ENCODE measurements at regions not wholly inside any gene's neighbourhood (a gene's known extent, or its start where the extent isn't known, plus 50 kb on each side); places are given as distances from the start of the nearest gene placed in this dataset.

- ChIA-PET POLR2A (no interaction called here), CTCF (no interaction called here)
- Histone ChIP-seq H3K4me1 (ENCODE audit: control insufficient read depth, insufficient read depth, low read length) (peaks cover 33% of the 10 kb centered on the region), H3K9me3 (ENCODE audit: control insufficient read depth, insufficient read depth, low read depth, low read length) (no peaks in the 10 kb centered on the region), H3K36me3 (ENCODE audit: control insufficient read depth, insufficient read depth, low read length) (no peaks in the 10 kb centered on the region), H3K27me3 (ENCODE audit: control insufficient read depth, insufficient read depth, low read length) (no peaks in the 10 kb centered on the region), H3K4me3 (ENCODE audit: low read depth in 2 of 2, low read length in 2 of 2) (no peak overlapping the region), H3K27ac (ENCODE audit: low read length) (peak overlapping the region; percentile 96)
- no TSS peak for BruUV-seq (replicated peaks)
- in situ Hi-C loops (cut with HindIII; ENCODE audit: low pct_unique_long_range_greater_than_20kb, low sequenced_read_pairs) (no loop called here), intact Hi-C loops (cut with micrococcal nuclease; ENCODE audit: unreplicated experiment) (no loop called here)
- ATAC-seq (peak; percentile 64), DNase-seq (ENCODE audit: low read depth, low spot score) (no peak)
- TF ChIP-seq POLR2AphosphoS5 (IDR thresholded peaks at IDR 0.05; ENCODE audit: low read depth, low read length) (no peak), TCF7L2 (IDR thresholded peaks at IDR 0.05; ENCODE audit: low read depth, low read length) (no peak), CTCF (IDR thresholded peaks at IDR 0.05) (no peak), REST (IDR thresholded peaks at IDR 0.05; ENCODE audit: insufficient read depth in 1 of 2, low read depth in 2 of 2, low read length in 1 of 2) (no peak), SIN3A (IDR thresholded peaks at IDR 0.05; ENCODE audit: borderline replicate concordance, insufficient read depth, low read depth, low read length) (no peak)
Measured at GRCh38 chr11:27218421-27219038, 144.5 kb downstream of the CCDC34 start.

GRCh38 chr11:27217948-27218420, 145.0 kb downstream of the CCDC34 start:
- POLR2A ChIA-PET, result no interaction called here
- CTCF ChIA-PET, result no interaction called here
- BruUV-seq (replicated peaks), result no TSS peak
- H3K4me1 ChIP-seq (ENCODE audit: control insufficient read depth, insufficient read depth, low read length), result peaks cover 38% of the 10 kb centered on the region
- peak overlapping the region; percentile 96 for H3K27ac ChIP-seq (ENCODE audit: low read length)
- in situ Hi-C loops (cut with HindIII; ENCODE audit: low pct_unique_long_range_greater_than_20kb, low sequenced_read_pairs) (no loop called here), intact Hi-C loops (cut with micrococcal nuclease; ENCODE audit: unreplicated experiment) (no loop called here)
- no peak for TF ChIP-seq POLR2AphosphoS5 (IDR thresholded peaks at IDR 0.05; ENCODE audit: low read depth, low read length)
- no peak for TF ChIP-seq REST (IDR thresholded peaks at IDR 0.05; ENCODE audit: insufficient read depth in 1 of 2, low read depth in 2 of 2, low read length in 1 of 2)
- no peak for TF ChIP-seq TCF7L2 (IDR thresholded peaks at IDR 0.05; ENCODE audit: low read depth, low read length)
- TF ChIP-seq SIN3A (IDR thresholded peaks at IDR 0.05; ENCODE audit: borderline replicate concordance, insufficient read depth, low read depth, low read length), result no peak
- no peak for TF ChIP-seq CTCF (IDR thresholded peaks at IDR 0.05)
- H3K4me3 ChIP-seq (ENCODE audit: low read depth in 2 of 2, low read length in 2 of 2), result no peak overlapping the region
- no peaks in the 10 kb centered on the region for H3K9me3 ChIP-seq (ENCODE audit: control insufficient read depth, insufficient read depth, low read depth, low read length)
- no peaks in the 10 kb centered on the region for H3K27me3 ChIP-seq (ENCODE audit: control insufficient read depth, insufficient read depth, low read length)
- no peak for ATAC-seq
- H3K36me3 ChIP-seq (ENCODE audit: control insufficient read depth, insufficient read depth, low read length), result no peaks in the 10 kb centered on the region
- no peak for DNase-seq (ENCODE audit: low read depth, low spot score)
